Mesothelial cell of epicardium (in vitro differentiated cells): ENCODE measurements at regions not wholly inside any gene's neighbourhood (a gene's known extent, or its start where the extent isn't known, plus 50 kb on each side); places are given as distances from the start of the nearest gene placed in this dataset.
"Not testable (repeated sequence)": the region's sequence is repeated elsewhere in the genome, so short reads cannot be mapped to it uniquely, and the experiment has no call there.

Source experiments
- DNase-seq, 2 experiments: peaks; one replicate each; pipeline ENCODE4 v3.0.0; 2021; ENCODE audit warnings: low spot score in 2 of 2; ENCODE audit not compliant: unreplicated experiment in 2 of 2
- H3K27ac Mint-ChIP-seq: 2 replicates; pipeline ENCODE4 v1.8.0; 2021; ENCODE audit warnings: mixed read lengths
- H3K27me3 Mint-ChIP-seq: 2 replicates; pipeline ENCODE4 v1.8.0; 2021; ENCODE audit warnings: low read depth, mixed read lengths
- H3K36me3 Mint-ChIP-seq: 2 replicates; pipeline ENCODE4 v1.8.0; 2021; ENCODE audit warnings: mixed read lengths
- H3K4me1 Mint-ChIP-seq: 2 replicates; pipeline ENCODE4 v1.8.0; 2021; ENCODE audit warnings: mixed read lengths
- H3K4me3 Mint-ChIP-seq: 2 replicates; pipeline ENCODE4 v1.8.0; 2021; ENCODE audit warnings: mild to moderate bottlenecking, moderate library complexity, mixed read lengths
- H3K9me3 Mint-ChIP-seq: 2 replicates; pipeline ENCODE4 v1.8.0; 2021; ENCODE audit warnings: mixed read lengths
- CTCF ChIP-seq: fragments of 200-600 bp; sonication (generic); IDR thresholded peaks from one replicate; pipeline ENCODE4 v1.5.0; 2021; ENCODE audit warnings: antibody characterized with exemption; ENCODE audit not compliant: unreplicated experiment

DNA sequence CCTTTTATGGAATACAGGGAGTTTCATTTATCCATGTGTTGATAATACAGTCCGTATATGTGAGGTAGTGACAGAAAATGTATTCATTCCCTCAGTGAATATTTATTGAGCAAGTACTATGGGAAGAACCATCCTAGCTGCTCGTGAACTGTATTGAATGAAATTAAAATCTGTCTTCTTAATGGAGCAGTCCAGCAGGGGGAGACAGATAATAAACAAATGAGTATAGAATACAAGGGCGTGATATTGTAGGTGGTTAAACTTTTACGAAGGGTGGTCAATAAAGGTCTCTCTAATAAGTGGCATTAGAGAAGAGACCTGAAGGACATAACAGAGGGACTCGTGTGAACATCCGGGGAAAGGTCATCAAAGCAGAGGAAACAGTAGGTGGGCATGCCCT, 62.7 kb upstream of the OSTN start:
- H3K36me3 Mint-ChIP-seq, result no peaks in the 10 kb centered on the region
- TF ChIP-seq CTCF, result no peak
- H3K4me3 Mint-ChIP-seq, result no peak overlapping the region
- peaks cover 2% of the 10 kb centered on the region for H3K4me1 Mint-ChIP-seq
- H3K27ac Mint-ChIP-seq, result no peak overlapping the region
- no peaks in the 10 kb centered on the region for H3K27me3 Mint-ChIP-seq
- no peak for DNase-seq
- H3K9me3 Mint-ChIP-seq, result peaks cover 15% of the 10 kb centered on the region

- no peak overlapping the region for H3K4me3 Mint-ChIP-seq
- H3K27ac Mint-ChIP-seq, result no peak overlapping the region
- DNase-seq, result no peak
- peaks cover 2% of the 10 kb centered on the region for H3K4me1 Mint-ChIP-seq
- no peaks in the 10 kb centered on the region for H3K27me3 Mint-ChIP-seq
- peaks cover 15% of the 10 kb centered on the region for H3K9me3 Mint-ChIP-seq
- H3K36me3 Mint-ChIP-seq, result no peaks in the 10 kb centered on the region
- no peak for TF ChIP-seq CTCF
These were observed 63.9 kb upstream of the OSTN start for GRCh38 chr3:191135175-191135574.

GRCh38 chr3:191133359-191133758, 65.7 kb upstream of the OSTN start:
- DNase-seq, result no peak
- no peak overlapping the region for H3K4me3 Mint-ChIP-seq
- no peaks in the 10 kb centered on the region for H3K27me3 Mint-ChIP-seq
- TF ChIP-seq CTCF, result no peak
- peaks cover 15% of the 10 kb centered on the region for H3K9me3 Mint-ChIP-seq
- H3K4me1 Mint-ChIP-seq, result peaks cover 5% of the 10 kb centered on the region
- H3K36me3 Mint-ChIP-seq, result no peaks in the 10 kb centered on the region
- H3K27ac Mint-ChIP-seq, result no peak overlapping the region

GRCh38 chr3:191131305-191131704, 67.7 kb upstream of the OSTN start:
- peaks cover 2% of the 10 kb centered on the region for H3K4me1 Mint-ChIP-seq
- DNase-seq, result no peak
- H3K27ac Mint-ChIP-seq, result no peak overlapping the region
- H3K36me3 Mint-ChIP-seq, result no peaks in the 10 kb centered on the region
- H3K9me3 Mint-ChIP-seq, result peaks cover 11% of the 10 kb centered on the region
- H3K4me3 Mint-ChIP-seq, result no peak overlapping the region
- TF ChIP-seq CTCF, result no peak
- no peaks in the 10 kb centered on the region for H3K27me3 Mint-ChIP-seq

- not testable (repeated sequence) for H3K4me1 Mint-ChIP-seq, DNase-seq, H3K27me3 Mint-ChIP-seq, H3K27ac Mint-ChIP-seq, H3K4me3 Mint-ChIP-seq, H3K9me3 Mint-ChIP-seq, H3K36me3 Mint-ChIP-seq
These were observed 74.2 kb upstream of the OSTN start for GRCh38 chr3:191124891-191125290.

DNA sequence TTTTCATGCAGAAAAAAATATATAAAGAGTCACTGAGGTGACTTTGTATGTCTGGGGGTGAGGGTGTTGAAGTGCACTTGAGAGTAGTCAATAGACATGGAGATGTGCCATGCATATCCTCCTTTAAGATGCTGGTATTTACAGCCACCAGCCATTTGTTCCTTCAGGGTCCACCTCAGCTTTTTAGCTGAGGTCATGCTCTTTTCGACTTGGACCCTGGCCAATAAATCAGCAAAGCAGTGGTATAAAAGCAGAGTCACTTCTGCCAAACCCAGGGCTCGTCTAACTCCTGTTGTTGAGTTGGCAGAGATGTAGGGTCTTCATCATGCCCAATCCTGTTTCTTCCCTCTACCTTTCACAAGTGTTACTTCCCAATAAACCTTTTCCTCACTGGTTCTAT, 75.1 kb upstream of the OSTN start:
- TF ChIP-seq CTCF, result no peak
- Mint-ChIP-seq H3K4me3 (no peak overlapping the region), H3K27ac (no peak overlapping the region), H3K36me3 (no peaks in the 10 kb centered on the region), H3K9me3 (peaks cover 3% of the 10 kb centered on the region), H3K4me1 (peaks cover 3% of the 10 kb centered on the region), H3K27me3 (no peaks in the 10 kb centered on the region)
- no peak for DNase-seq
